Right kidney (tissue), 1 donor: ENCODE measurements at regions not wholly inside any gene's neighbourhood (a gene's known extent, or its start where the extent isn't known, plus 50 kb on each side); places are given as distances from the start of the nearest gene placed in this dataset.

ENCODE experiments used
- DNase-seq: peaks from one replicate; pipeline ENCODE4 v3.0.0-alpha.2; 2016

GRCh38 chr13:107854880-107855279, 360.5 kb downstream of the LIG4 start:
- DNase-seq, result no peak

DNA sequence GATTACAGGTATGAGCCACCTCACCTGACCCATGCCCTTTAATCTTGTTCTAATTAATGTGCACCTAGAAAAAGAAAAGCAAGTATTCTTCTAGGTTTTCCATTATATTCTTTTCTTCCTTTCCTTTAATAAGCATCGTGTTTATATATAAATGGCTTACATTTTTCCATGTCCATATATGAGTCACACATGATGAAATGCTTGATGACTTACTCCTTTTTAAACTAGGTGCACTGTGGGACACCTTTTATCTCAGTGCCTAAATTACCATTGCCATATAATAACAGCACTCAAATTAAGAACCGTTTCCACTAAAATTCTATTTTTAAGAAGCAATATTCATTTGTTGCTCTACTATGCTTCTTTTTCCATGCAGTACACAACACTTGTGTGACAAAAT, 363.3 kb downstream of the LIG4 start:
- DNase-seq, result no peak

GRCh38 chr13:107851670-107852069, 363.7 kb downstream of the LIG4 start:
- DNase-seq, result no peak

- DNase-seq, result no peak
Measured at GRCh38 chr13:107847406-107847805, 367.9 kb downstream of the LIG4 start.

- no peak for DNase-seq
Measured at GRCh38 chr13:107846642-107847041, 368.7 kb downstream of the LIG4 start.

DNA sequence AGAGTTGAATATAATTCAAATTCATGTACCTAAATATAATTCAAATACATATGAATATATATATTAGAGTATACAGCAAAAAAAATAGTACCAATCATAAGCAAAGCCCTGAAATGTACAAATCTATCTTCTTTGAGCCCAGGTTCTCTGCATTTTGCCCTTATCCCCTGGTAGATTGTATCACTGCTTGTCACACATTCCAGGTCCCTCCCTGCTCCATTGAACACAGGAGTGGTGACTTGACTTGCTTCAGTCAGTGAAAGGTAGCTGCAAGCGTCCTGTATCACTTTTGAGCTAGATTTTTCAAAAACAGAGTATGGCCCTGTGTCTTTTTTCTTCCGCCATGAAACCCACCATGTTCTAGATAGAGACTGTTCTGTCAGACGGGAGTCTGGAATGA, 369.4 kb downstream of the LIG4 start:
- no peak for DNase-seq

GRCh38 chr13:107843681-107844080, 371.7 kb downstream of the LIG4 start:
- no peak for DNase-seq

GRCh38 chr13:107843281-107843680, 372.1 kb downstream of the LIG4 start:
- no peak for DNase-seq

GRCh38 chr13:107842562-107843180, 372.7 kb downstream of the LIG4 start:
- no peak for DNase-seq

DNA sequence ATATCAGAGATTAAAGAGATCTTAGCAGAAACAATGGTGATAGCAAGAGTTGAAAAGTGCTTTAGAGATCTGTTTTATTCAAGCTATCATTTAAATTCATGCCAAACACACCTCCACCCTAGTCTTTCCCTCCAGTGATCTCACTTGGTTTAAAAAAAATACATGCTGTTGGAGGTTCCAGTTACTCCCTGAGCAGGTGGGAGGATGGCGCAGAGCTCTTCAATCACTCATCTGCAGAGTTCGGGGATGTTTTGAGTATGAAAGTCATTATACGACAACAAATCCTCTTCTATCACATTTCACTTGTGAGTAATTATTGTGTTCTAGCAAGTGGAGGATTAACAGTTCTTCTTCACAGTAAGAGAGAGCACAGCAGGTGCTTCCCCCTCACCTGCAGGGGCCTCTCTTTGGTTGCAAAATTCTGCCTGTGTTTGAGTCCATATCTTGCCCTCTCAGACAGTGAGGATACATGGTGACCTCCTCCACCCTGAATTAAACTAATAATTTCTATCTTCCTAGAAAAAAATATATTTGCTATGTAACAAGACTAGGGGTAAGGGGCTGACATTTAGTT, 376.7 kb downstream of the LIG4 start:
- no peak for DNase-seq

DNA sequence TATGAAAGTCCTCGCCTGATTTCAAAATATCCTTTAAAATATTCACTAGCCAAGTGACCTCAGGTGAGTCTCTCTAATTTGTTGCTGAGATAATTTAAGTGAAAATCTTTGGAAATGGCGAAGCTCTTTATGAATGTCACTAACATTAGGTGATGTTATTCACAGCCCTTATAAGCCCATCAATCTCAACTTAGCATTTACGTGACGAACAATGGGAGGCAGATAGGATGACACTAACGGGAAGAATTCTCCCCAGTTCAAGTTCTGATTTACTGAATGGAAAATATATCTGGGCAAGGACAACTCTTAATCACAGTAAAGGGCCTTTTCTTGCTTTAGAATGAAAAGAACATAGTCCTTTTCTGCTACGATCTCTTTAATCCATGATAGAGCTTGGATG, 378.7 kb downstream of the LIG4 start:
- no peak for DNase-seq

DNA sequence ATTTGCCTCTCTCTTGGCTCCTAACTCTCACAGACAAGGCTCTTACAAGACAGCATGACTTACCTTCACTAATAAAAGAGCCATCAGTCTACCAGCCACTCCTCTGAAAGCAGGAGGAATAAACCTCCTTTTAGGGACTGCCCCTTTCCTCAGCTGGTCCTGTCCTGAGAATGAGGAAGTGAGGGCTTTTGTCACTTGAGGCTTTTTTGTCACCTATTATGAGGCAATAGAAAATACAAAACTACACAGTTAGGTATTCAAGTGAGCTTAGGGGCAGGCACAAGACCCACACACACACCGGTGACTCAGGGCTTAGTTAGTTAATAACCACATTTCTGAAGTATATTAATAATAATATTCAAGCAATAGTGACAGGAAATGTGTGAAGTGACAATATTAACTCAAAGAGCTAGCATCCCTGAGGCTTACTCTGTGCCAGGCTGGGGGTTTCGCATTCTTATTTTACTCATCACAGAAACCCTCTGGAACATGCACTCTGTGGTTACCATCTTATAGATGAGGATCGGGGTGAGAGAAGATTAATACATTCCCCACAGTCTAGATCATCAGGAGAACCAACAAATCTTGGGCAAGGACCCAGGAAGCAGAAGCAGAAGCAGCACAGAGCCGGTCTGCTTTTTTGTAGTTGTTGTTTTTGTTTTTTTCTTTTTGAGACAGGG, 379.9 kb downstream of the LIG4 start:
- DNase-seq, result no peak

GRCh38 chr13:107834717-107835116, 380.6 kb downstream of the LIG4 start:
- DNase-seq, result no peak

- DNase-seq, result no peak
Measured at GRCh38 chr13:107834281-107834680, 381.1 kb downstream of the LIG4 start.

GRCh38 chr13:107832500-107833100, 382.7 kb downstream of the LIG4 start:
- no peak for DNase-seq

DNA sequence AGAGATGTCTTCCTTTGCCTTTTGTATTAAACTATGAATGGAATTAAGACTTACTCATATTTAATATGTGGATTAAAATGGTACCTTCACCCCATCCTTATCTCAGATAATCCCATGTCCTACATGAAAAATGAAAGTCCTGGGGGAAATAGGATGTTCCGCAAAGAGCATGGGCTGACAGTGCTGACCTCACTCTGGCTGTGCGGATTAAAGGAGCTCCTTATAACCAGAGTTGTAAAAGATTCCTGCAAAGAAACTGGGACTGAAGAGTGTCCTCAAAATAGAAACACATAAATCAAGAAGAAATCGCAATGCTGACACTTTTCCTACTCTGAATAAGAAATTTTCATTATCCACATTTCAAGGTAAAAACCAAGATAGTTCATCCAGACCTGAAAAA, 384.5 kb downstream of the LIG4 start:
- no peak for DNase-seq

GRCh38 chr13:107827840-107828549, 387.3 kb downstream of the LIG4 start:
- no peak for DNase-seq

DNA sequence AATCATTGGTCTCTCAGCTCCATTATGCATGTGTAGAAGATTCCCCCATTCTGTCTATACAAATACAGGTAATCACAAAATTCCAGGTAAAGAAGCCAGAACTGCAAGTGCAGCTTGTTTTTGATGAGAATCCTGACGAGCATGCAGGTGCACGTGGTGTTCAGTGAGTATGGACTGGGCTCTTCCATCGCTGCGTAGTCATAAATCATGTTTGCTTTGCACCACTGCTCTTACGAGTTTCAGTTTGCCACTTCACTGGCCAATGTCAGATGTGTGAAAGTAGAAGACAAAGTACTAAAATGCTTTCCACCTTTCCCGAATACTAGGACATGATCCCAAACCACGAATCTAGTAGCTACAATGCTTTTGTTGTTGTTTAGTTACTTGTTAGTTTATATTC, 390.7 kb downstream of the LIG4 start:
- no peak for DNase-seq

DNA sequence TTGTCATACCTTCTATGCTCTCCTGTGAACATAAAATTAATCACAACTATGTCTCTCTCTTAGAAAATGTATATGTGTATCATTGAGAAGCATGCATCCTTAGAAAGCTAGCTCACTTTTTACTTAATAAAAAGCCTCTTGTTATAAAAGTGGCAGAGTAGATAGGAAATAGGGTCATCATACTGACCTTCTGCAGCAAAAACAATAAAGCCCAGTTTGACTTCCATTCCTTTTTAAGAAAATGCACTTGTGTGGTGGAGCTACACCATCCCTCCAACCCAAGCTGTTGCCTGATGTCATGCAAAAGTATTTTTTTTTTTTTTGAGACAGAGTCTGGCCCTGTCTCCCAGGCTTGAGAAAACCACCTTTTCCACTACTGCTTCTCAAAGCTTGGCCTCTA, 393.3 kb downstream of the LIG4 start:
- no peak for DNase-seq

- DNase-seq, result no peak
Measured at GRCh38 chr13:107821492-107821891, 393.8 kb downstream of the LIG4 start.

DNA sequence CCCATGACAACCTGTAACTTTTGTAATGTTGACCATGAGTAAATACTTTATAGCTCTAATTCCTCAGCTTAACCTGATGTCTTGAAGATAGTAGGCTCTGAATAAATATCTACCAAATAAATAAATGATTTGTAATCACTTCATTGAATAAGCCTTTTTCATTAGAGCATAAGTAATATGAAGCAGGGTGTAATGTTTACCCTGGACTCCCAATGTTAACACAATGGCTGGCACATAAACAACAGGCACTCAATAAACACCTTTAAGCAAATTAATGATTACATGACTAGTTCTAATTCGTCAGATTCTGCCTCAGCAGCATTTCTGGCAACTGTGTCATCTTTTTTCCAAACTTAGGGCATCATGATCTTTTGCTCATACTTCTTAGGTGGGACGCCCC, 396.3 kb downstream of the LIG4 start:
- no peak for DNase-seq

DNA sequence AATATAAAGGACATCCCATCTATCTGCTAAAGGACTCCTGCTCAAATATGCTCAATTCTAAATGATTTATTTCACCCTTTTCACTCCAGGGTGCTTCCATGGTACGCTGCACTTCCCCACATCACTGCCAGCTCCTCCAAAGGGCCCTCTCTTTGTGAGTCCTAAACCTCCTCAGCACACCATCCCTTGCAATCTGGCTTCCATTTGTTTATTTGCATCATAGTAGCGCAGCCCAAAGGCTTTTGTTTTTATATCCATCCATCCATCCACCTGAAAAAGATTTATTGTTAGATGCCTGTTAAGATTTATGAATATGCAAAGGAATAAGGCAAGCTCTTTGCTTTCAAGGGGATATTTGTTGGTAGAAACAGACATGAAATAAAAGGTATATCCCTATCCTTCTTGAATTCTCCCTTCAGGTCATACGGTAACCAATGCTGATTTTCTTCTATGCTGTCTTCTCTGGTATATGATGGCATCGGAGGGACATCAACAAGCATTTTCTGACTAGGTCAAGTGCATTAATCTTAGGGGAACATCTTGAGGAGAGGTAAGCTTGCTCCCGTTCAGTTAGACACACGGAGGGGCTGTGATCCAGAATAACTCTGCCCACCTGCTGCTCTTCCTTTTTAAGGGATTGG, 397.6 kb downstream of the LIG4 start:
- DNase-seq, result no peak

DNA sequence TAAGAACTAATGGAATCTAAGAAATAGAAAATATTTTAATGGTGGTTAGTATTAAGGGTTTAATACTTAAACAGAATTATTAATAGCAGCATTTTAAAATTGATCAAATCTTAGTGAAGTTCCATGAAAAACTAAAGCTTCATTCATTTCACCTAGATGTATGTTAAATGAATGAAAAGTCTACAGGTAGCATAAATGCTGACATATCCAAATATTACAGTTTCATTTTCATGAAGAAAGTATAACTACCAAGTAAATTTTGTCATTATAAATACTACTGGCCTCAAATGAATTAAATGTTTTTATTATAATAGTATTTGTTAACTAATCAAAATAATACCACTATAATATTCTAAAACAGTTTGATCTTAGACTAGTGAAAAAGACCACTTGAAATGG, 403.3 kb downstream of the LIG4 start:
- no peak for DNase-seq
